HUDEP-2 (cell line): ENCODE measurements at regions not wholly inside any gene's neighbourhood (a gene's known extent, or its start where the extent isn't known, plus 50 kb on each side); places are given as distances from the start of the nearest gene placed in this dataset.

Experiments used
- DNase-seq, 76 experiments: peaks; one replicate each; lab custom pipeline; 2025; ENCODE audit not compliant: unreplicated experiment in 76 of 76; lab: John Stamatoyannopoulos, UW

GRCh38 chr2:60297296-60298005, 256.0 kb downstream of the BCL11A start:
- no peak for DNase-seq

- no peak for DNase-seq
Measured at GRCh38 chr2:60296219-60296955, 257.1 kb downstream of the BCL11A start.

GRCh38 chr2:60295636-60295962, 257.9 kb downstream of the BCL11A start:
- DNase-seq = no peak

- no peak for DNase-seq
Measured at GRCh38 chr2:60294901-60295635, 258.4 kb downstream of the BCL11A start.

- no peak for DNase-seq
Measured at GRCh38 chr2:60292242-60292641, 261.2 kb downstream of the BCL11A start.

- DNase-seq = no peak
Measured at GRCh38 chr2:60290509-60290908, 262.9 kb downstream of the BCL11A start.

- no peak for DNase-seq
Measured at GRCh38 chr2:60285626-60286316, 267.7 kb downstream of the BCL11A start.

GRCh38 chr2:60283626-60284025, 269.8 kb downstream of the BCL11A start:
- DNase-seq = no peak

GRCh38 chr2:60282886-60283285, 270.6 kb downstream of the BCL11A start:
- DNase-seq = no peak

GRCh38 chr2:60281730-60282129, 271.7 kb downstream of the BCL11A start:
- DNase-seq = no peak

GRCh38 chr2:60280238-60280637, 273.2 kb downstream of the BCL11A start:
- no peak for DNase-seq

- no peak for DNase-seq
Measured at GRCh38 chr2:60278906-60279305, 274.5 kb downstream of the BCL11A start.

- no peak for DNase-seq
Measured at GRCh38 chr2:60275958-60276357, 277.5 kb downstream of the BCL11A start.

GRCh38 chr2:60273836-60274235, 279.6 kb downstream of the BCL11A start:
- DNase-seq = no peak

GRCh38 chr2:60271713-60272112, 281.7 kb downstream of the BCL11A start:
- no peak for DNase-seq

- no peak for DNase-seq
Measured at GRCh38 chr2:60271131-60271530, 282.3 kb downstream of the BCL11A start.

- DNase-seq = no peak
Measured at GRCh38 chr2:60268661-60269060, 284.8 kb downstream of the BCL11A start.

- no peak for DNase-seq
Measured at GRCh38 chr2:60268032-60268431, 285.4 kb downstream of the BCL11A start.

- DNase-seq = no peak
Measured at GRCh38 chr2:60267122-60267521, 286.3 kb downstream of the BCL11A start.

- DNase-seq = no peak
Measured at GRCh38 chr2:60262178-60262577, 291.3 kb downstream of the BCL11A start.

- no peak for DNase-seq
Measured at GRCh38 chr2:60260639-60261296, 292.7 kb downstream of the BCL11A start.
